Smooth muscle cell (in vitro differentiated cells): ENCODE measurements at regions not wholly inside any gene's neighbourhood (a gene's known extent, or its start where the extent isn't known, plus 50 kb on each side); places are given as distances from the start of the nearest gene placed in this dataset.

Experiments
- DNase-seq: peaks from one replicate; lab custom pipeline; 2025; ENCODE audit not compliant: unreplicated experiment; lab: John Stamatoyannopoulos, UW
- H2AFZ ChIP-seq: fragments of 200-600 bp; sonication (generic); 2 replicates; pipeline ENCODE4 v1.6.0; 2016; ENCODE audit warnings: antibody characterized with exemption, low read depth, mild to moderate bottlenecking
- H3F3A ChIP-seq: fragments of 200-600 bp; sonication (generic); 2 replicates; pipeline ENCODE4 v1.6.0; 2017; ENCODE audit warnings: antibody characterized with exemption, low read depth
- H3K27ac ChIP-seq: fragments of 200-600 bp; sonication (generic); 2 replicates; pipeline ENCODE4 v1.5.1; 2016; ENCODE audit warnings: low read depth, mild to moderate bottlenecking
- H3K27me3 ChIP-seq: fragments of 200-600 bp; sonication (generic); 2 replicates; pipeline ENCODE4 v1.6.1; 2016; ENCODE audit warnings: low read depth, mild to moderate bottlenecking
- H3K36me3 ChIP-seq: fragments of 200-600 bp; sonication (generic); 2 replicates; pipeline ENCODE4 v1.5.1; 2016; ENCODE audit warnings: low read depth
- H3K4me1 ChIP-seq: fragments of 200-600 bp; sonication (generic); 2 replicates; pipeline ENCODE4 v1.5.1; 2016; ENCODE audit warnings: low read depth
- H3K4me2 ChIP-seq: fragments of 200-600 bp; sonication (generic); 2 replicates; pipeline ENCODE4 v1.6.0; 2016; ENCODE audit warnings: mild to moderate bottlenecking
- H3K4me3 ChIP-seq: fragments of 200-600 bp; sonication (generic); 2 replicates; pipeline ENCODE4 v1.5.1; 2016; ENCODE audit warnings: mild to moderate bottlenecking
- H3K79me2 ChIP-seq: fragments of 200-600 bp; sonication (generic); 2 replicates; pipeline ENCODE4 v1.6.0; 2016; ENCODE audit warnings: low read depth, mild to moderate bottlenecking
- H3K9ac ChIP-seq: fragments of 200-600 bp; sonication (generic); 2 replicates; pipeline ENCODE4 v1.6.0; 2016; ENCODE audit warnings: low read depth
- H3K9me3 ChIP-seq: fragments of 200-600 bp; sonication (generic); replicated peaks from 2 replicates; pipeline ENCODE4 v1.5.1; 2016; ENCODE audit warnings: low read depth
- H4K20me1 ChIP-seq: fragments of 200-600 bp; sonication (generic); 2 replicates; pipeline ENCODE4 v1.6.0; 2016; ENCODE audit warnings: low read depth
- WGBS: methylation state at CpG from one replicate; pipeline ENCODE4 v1.1.7; 2016; ENCODE audit warnings: low lambda C conversion rate; 5-methylcytosine and 5-hydroxymethylcytosine counted together
- TF ChIP-seq, protein P1 (sequence below): fragments of 200-600 bp; sonication (generic); IDR thresholded peaks from 2 replicates; pipeline ENCODE4 v1.5.1; 2017; ENCODE audit warnings: borderline replicate concordance, mild to moderate bottlenecking, antibody characterized with exemption; ENCODE audit not compliant: insufficient read depth, poor library complexity, severe bottlenecking

DNA sequence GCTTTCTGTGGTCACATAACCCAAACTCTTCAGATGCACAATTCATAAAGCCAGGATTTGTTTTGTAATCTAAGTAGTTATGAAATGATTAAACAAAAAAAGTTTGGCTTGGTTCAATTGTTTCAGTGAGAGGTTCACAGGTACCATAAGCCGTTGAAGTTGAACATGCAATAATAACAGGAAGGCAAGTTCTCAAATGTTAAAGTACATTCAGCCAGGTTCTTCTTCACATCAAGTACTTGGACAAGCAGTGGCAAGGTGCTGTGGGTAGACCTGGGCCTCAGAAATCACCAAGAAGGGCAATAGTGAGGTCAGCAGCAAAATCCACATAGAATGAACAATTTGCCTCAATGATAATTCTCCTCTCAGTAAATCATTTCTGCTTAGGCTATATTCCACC lies 175.5 kb downstream of the EPM2A start:
- no peaks in the 10 kb centered on the region for H3K4me1 ChIP-seq
- WGBS = 94% methylated on average over 1 of the region's 1 CpG
- H3K9ac ChIP-seq = no peak overlapping the region
- H3K27me3 ChIP-seq = no peaks in the 10 kb centered on the region
- no peak overlapping the region for H3K4me2 ChIP-seq
- no peak overlapping the region for H3K27ac ChIP-seq
- H3K79me2 ChIP-seq = no peaks in the 10 kb centered on the region
- H4K20me1 ChIP-seq = no peaks in the 10 kb centered on the region
- H3K4me3 ChIP-seq = no peak overlapping the region
- no peak overlapping the region for H2AFZ ChIP-seq
- H3F3A ChIP-seq = no peaks in the 10 kb centered on the region
- no peak for DNase-seq
- H3K9me3 ChIP-seq = no peaks in the 10 kb centered on the region
- H3K36me3 ChIP-seq = no peaks in the 10 kb centered on the region
- TF ChIP-seq, protein P1, sequence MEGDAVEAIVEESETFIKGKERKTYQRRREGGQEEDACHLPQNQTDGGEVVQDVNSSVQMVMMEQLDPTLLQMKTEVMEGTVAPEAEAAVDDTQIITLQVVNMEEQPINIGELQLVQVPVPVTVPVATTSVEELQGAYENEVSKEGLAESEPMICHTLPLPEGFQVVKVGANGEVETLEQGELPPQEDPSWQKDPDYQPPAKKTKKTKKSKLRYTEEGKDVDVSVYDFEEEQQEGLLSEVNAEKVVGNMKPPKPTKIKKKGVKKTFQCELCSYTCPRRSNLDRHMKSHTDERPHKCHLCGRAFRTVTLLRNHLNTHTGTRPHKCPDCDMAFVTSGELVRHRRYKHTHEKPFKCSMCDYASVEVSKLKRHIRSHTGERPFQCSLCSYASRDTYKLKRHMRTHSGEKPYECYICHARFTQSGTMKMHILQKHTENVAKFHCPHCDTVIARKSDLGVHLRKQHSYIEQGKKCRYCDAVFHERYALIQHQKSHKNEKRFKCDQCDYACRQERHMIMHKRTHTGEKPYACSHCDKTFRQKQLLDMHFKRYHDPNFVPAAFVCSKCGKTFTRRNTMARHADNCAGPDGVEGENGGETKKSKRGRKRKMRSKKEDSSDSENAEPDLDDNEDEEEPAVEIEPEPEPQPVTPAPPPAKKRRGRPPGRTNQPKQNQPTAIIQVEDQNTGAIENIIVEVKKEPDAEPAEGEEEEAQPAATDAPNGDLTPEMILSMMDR = no peak

DNA sequence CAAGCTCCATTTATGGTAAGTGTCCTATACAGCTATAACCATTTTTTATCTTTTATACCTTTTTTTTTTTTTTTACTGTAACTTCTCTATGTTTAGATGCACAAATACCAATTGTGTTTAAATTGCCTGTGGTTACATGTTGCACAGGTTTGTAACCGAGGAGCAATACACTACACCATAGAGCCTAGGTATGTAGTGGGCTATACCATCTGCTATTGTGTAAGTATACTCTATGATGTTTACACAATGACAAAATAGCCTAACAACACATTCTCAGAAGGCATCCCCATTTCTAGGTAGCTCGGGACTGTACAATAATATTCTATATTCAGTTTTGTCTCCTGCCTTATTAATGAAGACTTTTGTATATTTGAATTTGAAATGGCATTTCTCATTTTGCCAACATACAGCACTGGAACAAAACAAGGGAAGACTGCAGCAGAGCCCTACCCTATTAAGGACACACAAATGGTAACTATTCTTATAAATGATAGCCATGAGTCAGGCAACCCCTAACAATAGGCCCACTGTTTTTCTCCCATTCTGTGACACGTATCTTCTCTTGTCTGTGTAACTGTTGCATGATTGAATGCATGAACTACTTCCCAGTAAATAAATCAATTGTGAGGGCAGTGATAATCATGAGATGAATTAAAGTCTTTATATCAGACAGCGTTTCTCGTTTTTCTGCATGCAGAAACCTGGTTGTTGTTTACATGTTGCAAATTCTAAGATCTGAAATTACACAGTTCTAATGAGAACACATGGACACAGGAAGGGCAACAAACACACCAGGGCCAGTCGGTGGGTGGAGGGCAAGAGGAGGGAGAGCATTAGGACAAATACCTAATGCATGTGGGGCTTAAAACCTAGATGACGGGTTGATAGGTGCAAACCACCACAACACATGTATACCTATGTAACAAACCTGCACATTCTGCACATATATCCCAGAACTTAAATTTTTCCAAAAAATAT lies 173.9 kb downstream of the EPM2A start:
- Histone ChIP-seq H3K36me3 (no peaks in the 10 kb centered on the region), H3K27me3 (no peaks in the 10 kb centered on the region), H3K9ac (no peak overlapping the region), H4K20me1 (no peaks in the 10 kb centered on the region), H3K79me2 (no peaks in the 10 kb centered on the region), H3K4me2 (no peak overlapping the region), H2AFZ (no peak overlapping the region), H3K4me1 (no peaks in the 10 kb centered on the region), H3F3A (no peaks in the 10 kb centered on the region), H3K9me3 (no peaks in the 10 kb centered on the region), H3K4me3 (no peak overlapping the region), H3K27ac (no peak overlapping the region)
- TF ChIP-seq, protein P1 = no peak
- WGBS = 83% methylated on average over 7 of the region's 7 CpGs
- no peak for DNase-seq

DNA sequence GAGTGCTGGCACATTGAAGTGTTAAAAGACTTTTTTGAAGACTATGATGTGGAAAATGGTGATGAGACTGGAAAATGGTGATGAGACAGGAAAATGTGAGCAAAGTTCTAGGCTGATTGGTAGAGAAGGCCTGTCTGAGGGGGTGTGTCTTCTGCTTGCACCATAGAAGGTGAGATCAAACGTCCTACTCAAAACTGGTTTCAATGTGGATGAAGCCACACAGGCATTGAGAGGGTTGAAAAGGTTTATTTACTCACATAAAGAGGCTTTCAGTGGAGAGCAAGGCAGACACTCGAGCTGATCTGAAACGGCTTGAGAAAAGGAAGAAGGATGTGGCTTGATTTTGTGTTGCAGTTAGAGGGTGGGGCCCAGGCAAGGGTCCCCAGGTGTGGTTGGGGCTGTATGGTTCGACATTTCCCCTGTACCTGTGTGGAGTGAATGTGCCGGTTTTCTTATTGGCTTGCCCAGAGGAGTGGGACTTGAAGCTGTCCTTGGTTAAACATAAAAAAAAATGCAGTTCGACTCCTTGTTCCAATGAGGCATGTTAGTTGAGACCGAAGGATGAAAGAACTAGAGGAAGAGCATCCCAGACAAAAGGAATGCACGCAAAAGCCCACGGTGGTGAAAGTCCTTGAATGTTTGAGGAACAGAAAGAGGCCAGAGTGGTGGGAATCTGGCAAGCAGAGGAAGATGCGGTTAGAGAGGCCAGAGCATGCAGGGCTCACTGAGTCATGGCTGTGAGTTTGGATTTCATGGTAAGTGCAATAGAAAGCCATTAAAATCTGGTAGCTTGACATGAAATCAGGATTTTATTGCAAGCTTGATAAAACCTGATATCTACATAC lies 172.3 kb downstream of the EPM2A start:
- Histone ChIP-seq H3K36me3 (no peaks in the 10 kb centered on the region), H3K9me3 (no peaks in the 10 kb centered on the region), H4K20me1 (no peaks in the 10 kb centered on the region), H2AFZ (no peak overlapping the region), H3F3A (no peaks in the 10 kb centered on the region), H3K4me2 (no peak overlapping the region), H3K27ac (no peak overlapping the region), H3K9ac (no peak overlapping the region), H3K27me3 (no peaks in the 10 kb centered on the region), H3K4me1 (no peaks in the 10 kb centered on the region), H3K79me2 (no peaks in the 10 kb centered on the region), H3K4me3 (no peak overlapping the region)
- TF ChIP-seq, protein P1 = no peak
- DNase-seq = no peak
- 82% methylated on average over 10 of the region's 10 CpGs for WGBS
